ENCODE measurements at regions not wholly inside any gene's neighbourhood (a gene's known extent, or its start where the extent isn't known, plus 50 kb on each side); places are given as distances from the start of the nearest gene placed in this dataset.

GRCh38 chr20:56163806-56164205 lies 84.7 kb upstream of the MC3R start:
- no peaks in the 10 kb centered on the region for H3K4me1 Mint-ChIP-seq

GRCh38 chr20:56166781-56167465 lies 81.6 kb upstream of the MC3R start:
- Mint-ChIP-seq H3K27me3 (ENCODE audit: low read depth) (no peaks in the 10 kb centered on the region), H3K9me3 (peaks cover 64% of the 10 kb centered on the region), H3K27ac (no peak overlapping the region), H3K4me3 (no peak overlapping the region), H3K4me1 (no peaks in the 10 kb centered on the region), H3K36me3 (peaks cover 2% of the 10 kb centered on the region)
- no peak for TF ChIP-seq CTCF (IDR thresholded peaks at IDR 0.05; ENCODE audit: unreplicated experiment)
- no peak for DNase-seq (ENCODE audit: low spot score in 2 of 2, unreplicated experiment in 2 of 2)

More at GRCh38 chr20:56163806-56164205, 84.7 kb upstream of the MC3R start:
- Mint-ChIP-seq H3K27ac (no peak overlapping the region), H3K9me3 (peaks cover 65% of the 10 kb centered on the region), H3K4me3 (no peak overlapping the region), H3K27me3 (ENCODE audit: low read depth) (no peaks in the 10 kb centered on the region), H3K36me3 (peaks cover 2% of the 10 kb centered on the region)
- no peak for DNase-seq (ENCODE audit: low spot score in 2 of 2, unreplicated experiment in 2 of 2)
- TF ChIP-seq CTCF (IDR thresholded peaks at IDR 0.05; ENCODE audit: unreplicated experiment) = no peak

- no peak overlapping the region for H3K27ac Mint-ChIP-seq
- peaks cover 1% of the 10 kb centered on the region for H3K36me3 Mint-ChIP-seq
- H3K4me1 Mint-ChIP-seq = no peaks in the 10 kb centered on the region
- TF ChIP-seq CTCF (IDR thresholded peaks at IDR 0.05; ENCODE audit: unreplicated experiment) = no peak
- no peaks in the 10 kb centered on the region for H3K27me3 Mint-ChIP-seq (ENCODE audit: low read depth)
- peaks cover 72% of the 10 kb centered on the region for H3K9me3 Mint-ChIP-seq
- DNase-seq (ENCODE audit: low spot score in 2 of 2, unreplicated experiment in 2 of 2) = no peak
- no peak overlapping the region for H3K4me3 Mint-ChIP-seq
Measured at GRCh38 chr20:56171087-56172012, 77.2 kb upstream of the MC3R start.

GRCh38 chr20:56173438-56173837 lies 75.1 kb upstream of the MC3R start:
- Mint-ChIP-seq H3K27ac (no peak overlapping the region), H3K4me1 (no peaks in the 10 kb centered on the region), H3K36me3 (peaks cover 1% of the 10 kb centered on the region), H3K27me3 (ENCODE audit: low read depth) (no peaks in the 10 kb centered on the region), H3K9me3 (peaks cover 76% of the 10 kb centered on the region), H3K4me3 (no peak overlapping the region)
- no peak for DNase-seq (ENCODE audit: low spot score in 2 of 2, unreplicated experiment in 2 of 2)
- no peak for TF ChIP-seq CTCF (IDR thresholded peaks at IDR 0.05; ENCODE audit: unreplicated experiment)

GRCh38 chr20:56174416-56174815 lies 74.1 kb upstream of the MC3R start:
- no peak for TF ChIP-seq CTCF (IDR thresholded peaks at IDR 0.05; ENCODE audit: unreplicated experiment)
- no peak for DNase-seq (ENCODE audit: low spot score in 2 of 2, unreplicated experiment in 2 of 2)
- Mint-ChIP-seq H3K9me3 (peaks cover 75% of the 10 kb centered on the region), H3K4me1 (no peaks in the 10 kb centered on the region), H3K36me3 (peaks cover 1% of the 10 kb centered on the region), H3K27me3 (ENCODE audit: low read depth) (no peaks in the 10 kb centered on the region), H3K27ac (no peak overlapping the region), H3K4me3 (no peak overlapping the region)
